ENCODE measurements at regions not wholly inside any gene's neighbourhood (a gene's known extent, or its start where the extent isn't known, plus 50 kb on each side); places are given as distances from the start of the nearest gene placed in this dataset.

GRCh38 chr7:27346531-27347275, 104.1 kb downstream of the EVX1 start:
- Histone ChIP-seq H3K36me3 (ENCODE audit: insufficient read depth, low read length) (no peaks in the 10 kb centered on the region), H3K4me3 (ENCODE audit: low read length) (no peak overlapping the region), H3K27ac (ENCODE audit: low read length) (no peak overlapping the region), H3K9me3 (ENCODE audit: low read length) (no peaks in the 10 kb centered on the region), H2AFZ (ENCODE audit: low read depth, low read length) (no peak overlapping the region), H3K79me2 (replicated peaks; ENCODE audit: insufficient read depth, low read length) (no peaks in the 10 kb centered on the region), H3K9me2 (ENCODE audit: insufficient read depth, low read length) (no peaks in the 10 kb centered on the region), H3F3A (ENCODE audit: insufficient read depth, low read length, poor library complexity, severe bottlenecking) (no peaks in the 10 kb centered on the region), H4K20me1 (ENCODE audit: insufficient read depth) (no peaks in the 10 kb centered on the region), H3K27me3 (ENCODE audit: insufficient read depth, low read depth, low read length) (no peaks in the 10 kb centered on the region), H3K9ac (ENCODE audit: low read length) (no peak overlapping the region), H3K4me2 (ENCODE audit: low read length) (no peak overlapping the region)
- TF ChIP-seq POLR2AphosphoS5 (IDR thresholded peaks at IDR 0.05) (no peak), CTCF (IDR thresholded peaks at IDR 0.05; ENCODE audit: poor library complexity, severe bottlenecking) (no peak), SMC3 (conservative IDR thresholded peaks at IDR 0.05; ENCODE audit: poor library complexity) (no peak), REST (IDR thresholded peaks at IDR 0.05; ENCODE audit: borderline replicate concordance) (no peak), EZH2 (IDR thresholded peaks at IDR 0.05; ENCODE audit: borderline replicate concordance, insufficient read depth, low read length, poor library complexity, severe bottlenecking) (no peak), TAF1 (IDR thresholded peaks at IDR 0.05; ENCODE audit: low read depth) (no peak), EP300 (conservative IDR thresholded peaks at IDR 0.05; ENCODE audit: poor library complexity, severe bottlenecking) (no peak), MXI1 (conservative IDR thresholded peaks at IDR 0.05; ENCODE audit: poor library complexity, severe bottlenecking) (no peak), RAD21 (conservative IDR thresholded peaks at IDR 0.05) (no peak)

- no peak overlapping the region for H3K4me2 ChIP-seq (ENCODE audit: low read length)
- no peaks in the 10 kb centered on the region for H3K9me3 ChIP-seq (ENCODE audit: low read length)
- H3K9me2 ChIP-seq (ENCODE audit: insufficient read depth, low read length) = no peaks in the 10 kb centered on the region
- no peaks in the 10 kb centered on the region for H3F3A ChIP-seq (ENCODE audit: insufficient read depth, low read length, poor library complexity, severe bottlenecking)
- H3K27ac ChIP-seq (ENCODE audit: low read length) = no peak overlapping the region
- H3K79me2 ChIP-seq (replicated peaks; ENCODE audit: insufficient read depth, low read length) = no peaks in the 10 kb centered on the region
- TF ChIP-seq EP300 (conservative IDR thresholded peaks at IDR 0.05; ENCODE audit: poor library complexity, severe bottlenecking) (no peak), RAD21 (conservative IDR thresholded peaks at IDR 0.05) (no peak), EZH2 (IDR thresholded peaks at IDR 0.05; ENCODE audit: borderline replicate concordance, insufficient read depth, low read length, poor library complexity, severe bottlenecking) (no peak), REST (IDR thresholded peaks at IDR 0.05; ENCODE audit: borderline replicate concordance) (no peak), POLR2AphosphoS5 (IDR thresholded peaks at IDR 0.05) (no peak), SMC3 (conservative IDR thresholded peaks at IDR 0.05; ENCODE audit: poor library complexity) (no peak)
- no peaks in the 10 kb centered on the region for H3K27me3 ChIP-seq (ENCODE audit: insufficient read depth, low read depth, low read length)
- H2AFZ ChIP-seq (ENCODE audit: low read depth, low read length) = no peak overlapping the region
- H3K4me3 ChIP-seq (ENCODE audit: low read length) = no peak overlapping the region
- no peaks in the 10 kb centered on the region for H4K20me1 ChIP-seq (ENCODE audit: insufficient read depth)
- no peaks in the 10 kb centered on the region for H3K36me3 ChIP-seq (ENCODE audit: insufficient read depth, low read length)
- H3K9ac ChIP-seq (ENCODE audit: low read length) = no peak overlapping the region
Observed at GRCh38 chr7:27347276-27347640, 104.7 kb downstream of the EVX1 start.
